ACC112 (cell line): ENCODE measurements at regions not wholly inside any gene's neighbourhood (a gene's known extent, or its start where the extent isn't known, plus 50 kb on each side); places are given as distances from the start of the nearest gene placed in this dataset.

Experiments used
- H2AFZ ChIP-seq: fragments of 200-600 bp; sonication (generic); one replicate; pipeline ENCODE4 v1.6.0; 2017; ENCODE audit warnings: antibody characterized with exemption, low read length; ENCODE audit not compliant: unreplicated experiment
- H3K27ac ChIP-seq: fragments of 200-600 bp; sonication (generic); 2 replicates; pipeline ENCODE4 v1.5.1; 2014; ENCODE audit warnings: low read depth, mild to moderate bottlenecking, antibody characterized with exemption, low read length, moderate library complexity
- H3K27me3 ChIP-seq: fragments of 200-600 bp; sonication (generic); 2 replicates; pipeline ENCODE4 v1.6.1; 2014; ENCODE audit warnings: mild to moderate bottlenecking, antibody characterized with exemption, low read length, moderate library complexity, mixed read lengths; ENCODE audit not compliant: insufficient read depth
- H3K36me3 ChIP-seq: fragments of 200-600 bp; sonication (generic); 2 replicates; pipeline ENCODE4 v1.6.1; 2016; ENCODE audit warnings: mild to moderate bottlenecking, antibody characterized with exemption, low read length, moderate library complexity, mixed read lengths; ENCODE audit not compliant: insufficient read depth
- H3K4me1 ChIP-seq: fragments of 200-600 bp; sonication (generic); one replicate; pipeline ENCODE4 v1.6.1; 2016; ENCODE audit warnings: low read length, mixed read lengths; ENCODE audit not compliant: insufficient read depth, unreplicated experiment, control insufficient read depth
- H3K4me3 ChIP-seq: fragments of 200-600 bp; sonication (generic); 2 replicates; pipeline ENCODE4 v1.5.1; 2014; ENCODE audit warnings: mild to moderate bottlenecking, low read depth, low read length
- H3K79me2 ChIP-seq: fragments of 200-600 bp; sonication (generic); one replicate; pipeline ENCODE4 v1.6.0; 2016; ENCODE audit warnings: low read length; ENCODE audit not compliant: control insufficient read depth, unreplicated experiment, insufficient read depth

DNA sequence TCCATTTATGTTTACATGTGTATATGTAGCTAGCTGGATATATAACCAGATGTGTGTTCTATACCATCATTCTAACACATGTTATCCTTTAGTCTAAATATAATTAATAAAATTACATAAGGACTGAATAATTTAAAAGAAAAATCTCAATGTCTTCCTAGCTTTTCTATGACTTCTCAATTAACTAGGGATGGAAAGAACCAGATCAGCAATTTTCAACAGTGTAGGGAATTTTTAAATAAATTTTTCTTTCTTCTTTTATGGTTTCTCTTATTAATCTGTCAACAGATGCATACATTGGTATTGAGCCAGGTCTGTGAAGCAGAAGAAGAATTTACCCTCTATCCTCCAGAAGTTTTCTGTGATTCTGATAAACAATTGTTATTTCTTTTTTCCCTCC is 2180.4 kb upstream of the C9orf72 start:
- no peaks in the 10 kb centered on the region for H3K27me3 ChIP-seq
- no peaks in the 10 kb centered on the region for H3K4me1 ChIP-seq
- H3K4me3 ChIP-seq = no peak overlapping the region
- H3K79me2 ChIP-seq = no peaks in the 10 kb centered on the region
- H3K36me3 ChIP-seq = no peaks in the 10 kb centered on the region
- H3K27ac ChIP-seq = no peak overlapping the region
- H2AFZ ChIP-seq = no peak overlapping the region

DNA sequence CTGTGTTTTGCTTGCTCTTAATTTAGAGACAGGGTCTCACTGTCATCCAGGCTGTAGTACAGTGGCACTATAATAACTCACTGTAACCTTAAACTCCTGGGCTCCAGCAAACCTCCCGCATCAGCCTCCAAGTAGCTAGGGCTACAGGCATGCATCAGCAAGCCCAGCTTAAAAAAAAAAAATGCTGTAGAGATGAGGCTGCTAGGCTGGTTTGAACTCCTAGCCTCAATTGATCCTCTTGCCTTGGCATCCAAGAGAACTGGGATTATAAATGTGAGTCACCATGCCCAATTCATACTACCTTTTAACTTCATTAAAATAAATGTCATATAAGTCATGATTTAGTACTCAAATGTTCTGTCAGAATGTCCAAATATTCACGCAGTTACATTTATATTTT is 2195.7 kb upstream of the C9orf72 start:
- Histone ChIP-seq H3K27ac (no peak overlapping the region), H2AFZ (no peak overlapping the region), H3K79me2 (no peaks in the 10 kb centered on the region), H3K4me3 (no peak overlapping the region), H3K4me1 (no peaks in the 10 kb centered on the region), H3K27me3 (no peaks in the 10 kb centered on the region; the same call in 1 of the 2 replicates), H3K36me3 (no peaks in the 10 kb centered on the region)

DNA sequence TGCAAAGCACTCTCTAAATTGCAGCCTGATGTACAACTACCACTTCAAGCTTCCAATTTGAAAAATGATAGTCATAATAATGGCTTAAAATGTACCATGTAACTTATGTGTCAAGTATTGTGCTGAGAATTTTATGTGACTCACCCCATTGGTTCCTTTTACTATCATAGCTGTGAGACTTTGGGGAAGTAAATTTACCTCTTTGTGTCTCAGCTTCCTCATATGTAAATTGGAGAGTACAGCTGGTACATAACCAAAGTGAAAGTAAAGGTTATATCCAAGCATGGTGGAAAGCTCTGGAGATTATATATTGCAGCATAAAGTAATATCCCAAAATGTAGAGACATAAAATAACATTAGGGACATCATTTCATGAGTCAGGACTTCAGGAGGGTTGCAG is 2200.4 kb upstream of the C9orf72 start:
- H3K4me3 ChIP-seq = no peak overlapping the region
- no peaks in the 10 kb centered on the region for H3K27me3 ChIP-seq
- no peaks in the 10 kb centered on the region for H3K4me1 ChIP-seq
- no peak overlapping the region for H3K27ac ChIP-seq
- H3K36me3 ChIP-seq = no peaks in the 10 kb centered on the region
- H2AFZ ChIP-seq = no peak overlapping the region
- no peaks in the 10 kb centered on the region for H3K79me2 ChIP-seq

DNA sequence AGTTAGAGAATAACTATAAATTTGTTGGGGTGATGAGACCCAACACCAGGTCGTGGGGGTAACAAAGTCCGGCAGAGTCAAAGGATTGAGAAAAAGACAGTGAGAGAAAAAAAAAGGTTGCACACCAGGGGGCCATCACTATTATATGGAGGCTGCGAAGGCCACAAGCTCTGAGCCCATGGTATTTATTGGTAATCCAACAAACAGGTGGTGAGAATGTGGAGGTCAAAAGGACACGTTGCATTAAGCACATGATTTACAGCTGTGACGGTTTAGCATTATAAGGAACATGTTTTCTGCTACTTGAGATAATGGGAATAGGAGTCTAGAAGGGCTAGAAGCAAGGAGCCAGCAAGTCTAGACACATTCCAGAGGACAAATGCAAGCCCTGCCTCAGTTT is 2202.2 kb upstream of the C9orf72 start:
- Histone ChIP-seq H3K79me2 (no peaks in the 10 kb centered on the region), H2AFZ (no peak overlapping the region), H3K27ac (no peak overlapping the region)

DNA sequence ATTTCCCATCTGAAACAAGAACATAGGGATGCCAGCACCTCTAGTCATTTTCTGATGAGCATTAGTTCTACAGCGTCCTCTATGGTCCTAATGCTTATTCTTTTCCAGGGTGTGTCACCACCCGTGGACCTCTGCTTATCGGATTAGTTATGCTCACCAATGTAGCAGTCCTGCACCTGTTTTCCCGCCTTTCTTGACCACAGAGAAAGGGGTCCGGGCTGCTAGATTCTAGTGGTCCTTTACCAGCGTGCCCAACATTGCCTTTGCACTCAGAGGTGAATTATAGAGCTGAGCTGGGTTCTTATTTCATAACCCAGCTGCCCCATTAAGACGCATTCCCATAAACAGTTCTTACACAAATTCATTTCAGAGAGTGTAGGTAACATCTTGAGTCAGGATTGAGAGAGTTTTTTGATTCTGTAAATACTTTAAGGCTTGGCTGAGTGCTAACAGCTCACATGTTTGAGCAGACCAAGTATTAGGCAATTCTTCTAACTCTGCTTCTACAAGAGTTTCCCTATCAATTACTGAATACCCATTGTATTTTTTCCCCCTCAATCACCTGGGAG is 2205.1 kb upstream of the C9orf72 start:
- no peak overlapping the region for H3K4me3 ChIP-seq
- H3K27ac ChIP-seq = no peak overlapping the region
- H3K36me3 ChIP-seq = no peaks in the 10 kb centered on the region
- H3K79me2 ChIP-seq = no peaks in the 10 kb centered on the region
- no peaks in the 10 kb centered on the region for H3K4me1 ChIP-seq
- H2AFZ ChIP-seq = no peak overlapping the region
- H3K27me3 ChIP-seq = no peaks in the 10 kb centered on the region

More for the DNA sequence above, 2202.2 kb upstream of the C9orf72 start:
- H3K4me3 ChIP-seq = no peak overlapping the region
- no peaks in the 10 kb centered on the region for H3K27me3 ChIP-seq
- no peaks in the 10 kb centered on the region for H3K36me3 ChIP-seq
- H3K4me1 ChIP-seq = no peaks in the 10 kb centered on the region

DNA sequence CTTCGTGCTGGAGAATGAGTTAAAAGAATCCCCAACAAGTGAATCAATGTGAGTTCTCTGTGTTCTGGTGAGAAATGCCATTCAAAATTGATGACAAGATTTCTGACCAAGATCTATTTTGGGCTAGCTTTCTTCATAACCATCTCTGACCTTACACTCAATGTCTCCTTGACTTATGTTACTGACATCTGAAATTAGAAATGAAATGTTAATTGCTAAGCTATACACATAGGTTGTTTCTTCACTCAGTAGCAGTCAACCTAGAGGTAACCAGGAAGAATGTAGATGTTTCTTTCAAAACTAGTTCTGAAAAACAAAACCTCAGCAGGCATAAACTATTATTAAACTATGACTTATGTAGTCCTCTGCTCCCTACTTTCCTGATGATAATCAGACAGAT is 2220.7 kb upstream of the C9orf72 start:
- H3K4me3 ChIP-seq = no peak overlapping the region
- no peaks in the 10 kb centered on the region for H3K4me1 ChIP-seq
- H3K27ac ChIP-seq = no peak overlapping the region
- no peaks in the 10 kb centered on the region for H3K79me2 ChIP-seq
- H2AFZ ChIP-seq = no peak overlapping the region
- no peaks in the 10 kb centered on the region for H3K36me3 ChIP-seq
- no peaks in the 10 kb centered on the region for H3K27me3 ChIP-seq

DNA sequence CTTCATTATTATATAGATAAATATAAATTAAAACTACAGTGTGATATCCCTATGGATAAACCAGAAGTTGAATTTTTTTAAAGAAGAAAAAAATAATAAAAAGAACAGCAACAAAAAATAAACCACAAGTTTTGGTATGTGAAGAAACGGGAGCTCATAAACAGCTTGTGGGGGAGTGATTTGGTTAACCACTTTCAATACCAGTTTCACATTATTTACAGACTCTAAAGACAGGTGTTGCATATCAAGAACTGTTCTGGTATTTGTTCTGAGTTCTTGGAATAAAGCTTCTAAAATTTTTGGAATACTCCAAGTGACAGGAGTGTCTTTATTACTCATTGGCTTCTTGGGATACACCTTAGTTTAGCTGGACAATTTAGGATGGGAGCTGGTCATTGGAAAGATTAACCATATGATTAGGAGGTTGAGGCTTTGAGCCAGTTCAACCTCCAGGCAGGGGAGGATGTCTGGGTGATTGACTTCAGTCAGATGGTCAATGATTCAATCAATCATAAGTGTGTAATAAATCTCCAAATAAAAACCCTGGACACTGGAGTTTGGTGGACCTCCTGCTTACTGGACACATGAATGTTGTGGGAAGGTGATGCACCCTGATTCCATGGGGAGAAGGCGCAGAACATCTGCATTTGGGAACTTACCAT is 2223.1 kb upstream of the C9orf72 start:
- no peaks in the 10 kb centered on the region for H3K27me3 ChIP-seq
- H3K27ac ChIP-seq = no peak overlapping the region

DNA sequence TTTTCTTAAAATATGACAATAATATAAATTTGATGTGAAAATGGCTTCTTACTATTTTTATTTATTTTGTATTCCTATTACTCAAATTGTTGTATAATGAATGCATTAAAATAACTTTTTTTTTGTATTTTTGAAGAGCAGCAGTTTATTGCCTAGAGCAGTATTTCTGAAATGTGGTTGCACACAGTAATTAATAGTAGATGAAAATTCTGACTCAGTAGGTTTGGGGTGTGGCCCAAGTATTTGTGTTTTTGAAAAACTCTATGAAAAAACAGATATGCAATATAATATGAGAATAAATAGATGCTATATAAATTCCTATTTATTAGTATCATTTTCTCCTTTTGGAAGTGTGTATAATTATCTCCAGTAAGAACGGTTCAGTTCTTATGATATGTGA is 2225.3 kb upstream of the C9orf72 start:
- H3K27me3 ChIP-seq = no peaks in the 10 kb centered on the region
- no peak overlapping the region for H3K4me3 ChIP-seq
- no peaks in the 10 kb centered on the region for H3K79me2 ChIP-seq
- H3K4me1 ChIP-seq = no peaks in the 10 kb centered on the region
- no peak overlapping the region for H3K27ac ChIP-seq
- H3K36me3 ChIP-seq = no peaks in the 10 kb centered on the region
- no peak overlapping the region for H2AFZ ChIP-seq

More for the DNA sequence above, 2223.1 kb upstream of the C9orf72 start:
- Histone ChIP-seq H3K36me3 (no peaks in the 10 kb centered on the region), H3K79me2 (no peaks in the 10 kb centered on the region), H2AFZ (no peak overlapping the region), H3K4me3 (no peak overlapping the region), H3K4me1 (no peaks in the 10 kb centered on the region)

DNA sequence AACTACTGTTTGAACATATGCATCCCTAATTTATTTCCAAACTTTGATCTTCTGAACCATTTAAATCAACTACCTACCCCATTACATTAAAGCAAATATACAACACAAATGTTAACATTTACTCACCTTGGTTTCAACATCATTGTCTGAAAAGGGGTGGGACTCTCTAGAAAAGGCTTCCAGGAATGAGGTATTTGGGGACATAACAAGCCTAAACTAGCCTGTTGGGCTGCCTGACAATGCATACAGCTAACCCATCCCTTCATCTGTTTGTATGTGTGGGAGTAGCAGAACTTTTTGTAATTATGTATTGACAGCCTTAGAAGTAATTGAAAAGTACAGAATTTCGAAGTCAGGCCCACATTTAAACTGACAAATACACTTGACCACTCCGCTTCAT is 2225.9 kb upstream of the C9orf72 start:
- H3K27me3 ChIP-seq = no peaks in the 10 kb centered on the region
- no peak overlapping the region for H3K4me3 ChIP-seq
- no peak overlapping the region for H2AFZ ChIP-seq
- H3K36me3 ChIP-seq = no peaks in the 10 kb centered on the region
- H3K79me2 ChIP-seq = no peaks in the 10 kb centered on the region
- H3K27ac ChIP-seq = no peak overlapping the region
- no peaks in the 10 kb centered on the region for H3K4me1 ChIP-seq

DNA sequence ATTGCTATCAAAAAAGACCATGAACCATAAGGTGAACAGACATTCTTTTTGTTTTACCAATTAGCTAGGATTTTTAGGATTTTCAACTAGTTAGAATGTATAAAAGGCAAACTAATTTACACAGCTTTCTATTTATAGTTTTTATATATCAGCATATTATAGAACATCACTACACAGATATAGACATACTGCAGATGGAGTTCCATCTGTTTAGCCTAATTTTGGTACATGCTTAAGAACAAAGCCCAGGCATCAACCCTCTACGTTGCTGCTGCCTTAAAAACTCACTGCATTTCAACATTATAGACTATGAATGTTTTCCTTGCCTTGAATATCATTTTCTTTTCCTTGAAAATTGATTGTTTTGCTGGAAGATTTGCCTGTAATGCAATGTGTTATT is 2227.5 kb upstream of the C9orf72 start:
- H3K4me3 ChIP-seq = no peak overlapping the region
- H3K36me3 ChIP-seq = no peaks in the 10 kb centered on the region
- H2AFZ ChIP-seq = no peak overlapping the region
- H3K27ac ChIP-seq = no peak overlapping the region
- H3K4me1 ChIP-seq = no peaks in the 10 kb centered on the region
- no peaks in the 10 kb centered on the region for H3K79me2 ChIP-seq
- no peaks in the 10 kb centered on the region for H3K27me3 ChIP-seq

DNA sequence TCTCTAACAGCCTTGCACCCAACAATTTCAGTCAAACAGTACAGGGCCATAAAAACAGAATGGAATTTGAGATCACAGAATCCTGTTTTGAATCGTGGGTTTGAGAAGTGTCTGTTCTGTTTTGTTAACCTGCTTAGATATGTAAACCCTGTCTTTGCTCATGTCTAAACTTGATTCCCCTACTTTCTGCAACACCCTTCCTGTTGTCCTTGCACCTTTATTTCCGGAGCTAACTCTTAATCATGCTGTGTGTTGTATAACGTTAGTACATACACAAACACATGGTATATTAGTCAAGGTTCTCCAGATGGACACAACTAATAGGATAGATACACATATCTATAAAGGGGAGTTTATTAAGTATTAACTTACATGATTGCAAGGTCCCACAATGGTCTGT is 2229.2 kb upstream of the C9orf72 start:
- H3K27ac ChIP-seq = no peak overlapping the region
- no peaks in the 10 kb centered on the region for H3K79me2 ChIP-seq
- H3K4me3 ChIP-seq = no peak overlapping the region
- H3K4me1 ChIP-seq = no peaks in the 10 kb centered on the region
- no peaks in the 10 kb centered on the region for H3K27me3 ChIP-seq
- no peak overlapping the region for H2AFZ ChIP-seq
- no peaks in the 10 kb centered on the region for H3K36me3 ChIP-seq
